Pulmonary artery endothelial cell (primary cell): ENCODE measurements at regions not wholly inside any gene's neighbourhood (a gene's known extent, or its start where the extent isn't known, plus 50 kb on each side); places are given as distances from the start of the nearest gene placed in this dataset.

Experiments used
- DNase-seq: peaks from one replicate; pipeline ENCODE4 v3.0.0-alpha.2; 2011; ENCODE audit warnings: low read depth, low spot score

- DNase-seq, result no peak
These were observed 192.4 kb upstream of the AGAP1 start for GRCh38 chr2:235301202-235302076.

DNA sequence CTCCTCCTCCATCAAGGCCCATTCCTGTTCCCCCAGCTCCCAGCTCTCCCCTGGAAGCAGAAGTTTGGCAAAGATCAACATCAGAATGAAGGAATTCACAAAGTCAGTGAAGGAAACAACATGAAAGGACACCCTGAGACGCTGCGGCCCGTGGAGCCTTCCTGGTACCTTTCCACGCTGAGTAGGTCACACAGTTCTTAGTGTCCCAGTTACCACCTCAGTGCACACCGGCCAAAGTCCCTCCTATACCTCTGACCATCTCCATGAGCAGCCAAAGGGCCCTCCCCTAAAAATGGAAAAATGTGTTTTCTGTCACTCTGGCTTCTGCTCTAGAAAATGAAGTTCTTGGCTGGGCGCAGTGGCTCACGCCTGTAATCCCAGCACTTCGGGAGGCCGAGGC is 191.6 kb upstream of the AGAP1 start:
- DNase-seq, result no peak

- DNase-seq, result no peak
These were observed 190.1 kb upstream of the AGAP1 start for GRCh38 chr2:235303499-235304291.

DNA sequence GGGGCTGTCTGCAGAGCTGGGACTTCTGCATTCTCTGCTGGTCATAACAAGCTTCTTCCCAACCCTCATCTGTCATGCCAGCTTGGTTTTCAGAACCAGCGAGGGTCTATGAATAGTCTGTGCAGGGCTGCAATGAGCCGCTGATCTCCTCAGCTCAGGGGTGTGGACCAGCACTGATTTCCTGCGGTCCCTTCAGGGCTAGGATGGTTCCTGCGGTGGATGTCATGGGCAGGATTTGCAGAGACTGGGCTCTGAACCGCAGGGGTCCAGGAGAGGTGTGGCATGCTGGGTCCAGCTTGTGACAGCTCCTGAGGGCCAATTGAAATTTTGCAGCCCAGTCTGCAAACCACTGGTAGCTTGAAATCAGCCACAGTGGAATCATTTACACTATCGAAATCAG is 188.2 kb upstream of the AGAP1 start:
- no peak for DNase-seq

DNA sequence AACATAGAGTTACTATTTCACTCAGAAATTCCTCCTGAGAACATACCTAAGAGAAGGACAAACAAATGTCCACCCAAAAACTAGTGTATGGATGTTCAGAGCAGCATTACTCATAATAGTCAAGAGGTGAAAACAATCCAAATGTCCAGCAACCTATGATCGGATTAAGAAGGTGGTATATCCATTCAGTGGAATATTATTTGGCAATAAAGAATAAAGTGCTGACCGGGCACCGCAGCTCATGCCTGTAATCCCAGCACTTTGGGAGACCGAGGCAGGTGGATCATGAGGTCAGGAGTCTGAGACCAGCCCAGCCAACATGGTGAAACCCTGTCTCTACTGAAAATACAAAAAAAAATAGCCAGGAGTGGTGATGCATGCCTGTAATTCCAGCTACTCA is 182.8 kb upstream of the AGAP1 start:
- DNase-seq, result no peak

- DNase-seq, result no peak
These were observed 181.3 kb upstream of the AGAP1 start for GRCh38 chr2:235312571-235312970.

DNA sequence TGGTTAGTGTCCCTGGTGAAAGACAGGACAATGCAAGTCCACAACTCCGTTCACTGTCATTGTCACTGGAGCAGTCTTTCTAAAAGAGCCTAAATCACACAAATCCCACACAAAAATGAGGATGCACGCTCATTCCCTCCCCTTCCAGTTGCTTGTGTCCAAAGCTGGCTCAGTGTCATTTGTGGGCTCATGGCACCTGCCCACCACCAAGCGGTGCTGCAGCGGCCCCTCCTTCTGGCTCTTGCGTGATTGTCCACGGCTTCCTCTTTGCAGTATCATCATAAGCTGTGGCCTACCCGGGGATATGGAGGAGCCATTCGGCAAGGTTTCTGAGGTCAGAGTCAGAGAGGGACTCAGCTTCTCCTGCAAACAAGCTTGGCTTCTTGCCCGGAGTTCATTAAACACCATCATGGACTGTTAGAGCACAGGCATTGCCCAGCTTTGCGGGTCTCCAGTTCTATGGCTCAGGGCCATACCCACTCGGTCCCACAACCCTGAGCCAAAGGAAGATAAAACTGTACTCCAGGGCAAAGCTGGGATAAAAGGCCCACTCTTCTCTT is 179.4 kb upstream of the AGAP1 start:
- no peak for DNase-seq

GRCh38 chr2:235319095-235319494 is 174.7 kb upstream of the AGAP1 start:
- no peak for DNase-seq

DNA sequence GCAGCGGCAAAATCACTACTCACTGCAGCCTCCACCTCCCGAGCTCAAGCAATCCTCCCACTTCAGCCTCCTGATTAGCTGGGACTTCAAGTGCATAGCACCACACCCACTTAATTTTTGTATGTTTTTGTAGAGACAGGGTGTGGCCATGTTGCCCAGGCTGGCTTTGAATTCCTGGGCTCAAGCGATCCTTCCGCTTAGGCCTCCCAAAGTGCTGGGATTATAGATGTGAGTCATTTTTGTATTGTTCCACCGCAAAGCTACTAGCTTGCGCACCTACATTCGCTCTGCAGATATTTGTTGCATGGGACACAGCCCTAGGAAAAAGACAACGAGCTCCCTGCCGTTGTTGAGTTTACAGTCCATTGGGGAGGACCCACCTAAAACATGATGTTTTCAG is 173.5 kb upstream of the AGAP1 start:
- DNase-seq, result no peak

DNA sequence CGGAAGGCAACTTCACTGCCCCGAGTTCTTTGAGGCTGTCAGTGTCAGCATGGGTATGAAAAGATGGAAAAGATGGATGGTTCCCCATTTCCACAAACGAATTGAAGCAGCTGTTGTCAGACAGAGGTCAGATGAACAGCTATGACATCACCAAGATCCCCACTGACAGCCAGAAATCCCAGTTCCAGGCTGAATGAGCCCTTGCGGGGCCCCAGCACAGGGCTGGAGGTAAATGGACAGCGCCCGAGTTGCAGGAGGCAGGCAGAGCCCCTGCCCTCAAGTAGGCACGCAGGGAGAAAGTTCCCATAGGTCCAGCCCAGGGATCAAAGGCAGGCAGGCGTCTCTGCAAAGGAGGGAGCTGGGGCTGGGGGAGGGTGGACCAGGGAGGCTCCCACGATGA is 169.5 kb upstream of the AGAP1 start:
- no peak for DNase-seq

GRCh38 chr2:235325151-235325550 is 168.7 kb upstream of the AGAP1 start:
- DNase-seq, result no peak

DNA sequence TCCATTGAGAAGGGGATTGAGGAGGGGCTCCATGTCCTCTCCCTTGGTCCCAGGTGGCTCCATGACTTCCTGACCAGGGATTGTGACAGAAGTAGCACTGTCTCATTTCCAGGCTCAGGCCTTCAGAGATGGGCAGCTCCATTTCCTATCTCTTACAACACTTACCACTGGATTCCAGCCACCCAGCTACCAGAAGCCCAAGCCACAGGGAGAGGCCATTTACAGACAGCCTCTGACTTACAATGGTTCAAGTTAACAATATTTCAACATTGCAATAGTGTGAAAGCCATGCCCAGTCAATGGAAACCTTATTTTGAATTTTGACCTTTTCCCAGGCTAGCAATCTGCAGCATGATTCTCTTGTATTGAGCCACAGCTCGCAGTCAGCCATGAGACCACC is 164.9 kb upstream of the AGAP1 start:
- DNase-seq, result no peak

- no peak for DNase-seq
These were observed 162.9 kb upstream of the AGAP1 start for GRCh38 chr2:235330775-235331451.

DNA sequence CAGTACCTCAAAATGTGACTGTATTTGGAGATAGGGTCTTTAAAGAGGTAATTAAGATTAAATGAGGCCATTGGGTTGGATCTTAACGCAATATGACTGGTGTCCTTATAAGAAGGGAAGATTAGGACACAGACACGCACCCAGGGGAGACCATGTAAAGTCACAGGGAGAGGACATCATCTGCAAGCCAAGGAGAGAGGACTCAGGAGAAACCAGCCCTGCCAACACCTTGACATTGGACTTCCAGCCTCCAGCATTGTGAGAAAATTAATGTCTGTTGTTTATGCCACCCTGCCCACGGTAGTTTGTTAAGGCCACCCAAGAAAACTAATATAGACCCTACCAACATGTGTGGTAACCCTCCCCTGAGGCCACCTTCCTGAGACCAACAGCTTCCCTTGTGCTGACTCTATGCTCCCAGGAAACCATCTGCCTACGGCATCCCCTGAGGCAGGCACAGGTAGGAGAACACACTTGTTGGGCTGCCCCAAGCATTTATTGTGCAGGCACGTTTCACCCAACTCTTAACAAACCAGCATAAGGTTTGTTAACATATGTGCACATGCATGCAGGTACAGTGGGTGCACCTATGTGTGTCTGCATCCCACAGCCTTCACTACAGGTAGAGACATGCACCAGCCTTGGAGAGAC is 161.5 kb upstream of the AGAP1 start:
- no peak for DNase-seq

DNA sequence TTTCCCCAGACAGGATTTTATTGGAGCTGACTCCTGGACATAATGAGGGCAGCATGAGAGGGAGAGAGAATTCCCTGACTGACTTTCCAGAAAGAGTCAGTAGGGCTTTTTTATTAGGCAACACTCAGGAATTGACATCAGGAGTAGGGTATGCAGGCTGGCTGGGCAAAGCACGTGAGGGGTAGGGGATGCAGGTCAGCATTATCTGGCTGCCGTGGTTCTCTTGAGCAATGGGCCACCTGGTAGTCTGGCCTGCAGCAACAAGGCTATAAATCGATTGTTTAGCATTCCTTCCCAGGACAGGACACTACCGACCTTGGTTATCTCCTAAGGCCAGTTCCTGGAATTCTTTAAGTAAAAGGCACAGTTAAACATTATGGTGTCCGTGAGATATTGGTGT is 160.8 kb upstream of the AGAP1 start:
- no peak for DNase-seq

- DNase-seq, result no peak
These were observed 159.7 kb upstream of the AGAP1 start for GRCh38 chr2:235334179-235334578.

DNA sequence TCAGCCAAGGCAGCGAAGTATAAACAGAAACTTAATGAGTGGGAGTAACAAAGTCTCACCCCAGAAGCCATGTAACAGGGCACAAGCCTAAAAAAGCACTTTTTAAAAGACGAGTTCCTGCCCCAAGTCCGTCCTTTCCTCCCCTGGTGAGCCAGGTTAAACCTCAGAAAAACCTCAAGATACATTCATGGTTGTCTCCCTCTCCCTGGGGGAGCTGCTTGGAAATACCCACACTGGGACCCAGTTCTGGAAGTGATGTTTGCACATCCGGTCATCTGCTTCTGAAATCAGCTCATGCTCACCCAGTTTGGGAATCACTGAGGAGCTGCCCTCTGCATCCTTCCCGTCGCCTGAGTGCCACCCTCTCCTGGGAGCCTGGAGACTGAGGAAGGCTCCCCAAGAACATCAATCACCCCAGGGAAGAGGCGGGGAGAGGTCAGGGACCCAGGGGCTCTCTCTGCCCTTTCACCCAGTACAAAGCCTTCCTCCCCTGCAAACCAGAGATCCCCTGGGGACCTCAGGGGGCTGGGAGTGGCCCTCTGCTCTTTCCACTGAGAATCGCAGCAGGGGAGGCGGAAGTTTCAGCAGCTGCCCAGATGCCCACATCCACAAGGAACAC is 150.6 kb upstream of the AGAP1 start:
- no peak for DNase-seq

DNA sequence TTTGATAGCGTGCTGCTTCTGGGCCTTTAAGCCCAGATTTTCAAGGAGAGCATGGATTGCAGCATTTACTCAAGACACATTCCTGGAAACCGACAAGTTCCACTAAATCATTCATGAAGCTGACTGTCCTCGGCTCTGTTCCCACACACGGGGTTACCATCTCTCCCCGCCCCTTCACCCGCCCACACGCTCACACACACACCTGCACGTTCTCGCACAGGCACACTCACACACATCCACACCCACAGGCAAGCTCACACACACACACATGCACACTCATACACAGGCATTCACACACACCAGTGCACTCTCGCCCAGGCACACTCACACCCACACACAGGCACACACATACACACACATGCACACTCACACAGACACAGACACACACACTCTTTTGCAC is 150.0 kb upstream of the AGAP1 start:
- DNase-seq, result no peak

GRCh38 chr2:235345745-235346144 is 148.1 kb upstream of the AGAP1 start:
- DNase-seq, result no peak

- DNase-seq, result no peak
These were observed 146.2 kb upstream of the AGAP1 start for GRCh38 chr2:235347691-235348090.

DNA sequence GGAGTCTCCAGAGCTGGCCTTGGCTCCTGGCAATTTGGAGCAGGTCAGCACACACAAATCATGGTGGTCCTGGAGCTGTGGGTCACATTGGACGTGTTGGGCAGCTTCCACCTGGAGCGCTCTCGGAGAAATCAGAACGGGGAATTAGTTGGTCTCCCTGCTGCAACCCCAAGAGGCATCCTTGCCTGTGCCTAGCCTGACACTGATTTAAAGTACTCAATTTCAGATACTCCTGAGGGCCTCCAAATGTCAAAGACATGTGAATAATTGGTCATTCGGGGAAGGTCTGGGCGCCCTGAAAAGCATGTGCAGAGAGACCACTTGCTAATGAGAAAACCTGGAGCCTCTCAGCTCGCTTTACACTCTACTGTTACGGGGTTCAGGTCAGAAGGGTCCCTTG is 145.5 kb upstream of the AGAP1 start:
- DNase-seq, result no peak
